MM.1S (cell line): ENCODE measurements at regions not wholly inside any gene's neighbourhood (a gene's known extent, or its start where the extent isn't known, plus 50 kb on each side); places are given as distances from the start of the nearest gene placed in this dataset.

Experiments used
- DNase-seq: peaks from one replicate; pipeline ENCODE4 v3.0.0-alpha.2; 2015
- H2AFZ ChIP-seq: fragments of 300-600 bp; sonication (generic); 2 replicates; pipeline ENCODE4 v1.6.0; 2016; ENCODE audit warnings: antibody characterized with exemption, low read length
- H3F3A ChIP-seq: fragments of 300-600 bp; sonication (generic); 2 replicates; pipeline ENCODE4 v1.6.1; 2016; ENCODE audit warnings: mild to moderate bottlenecking, antibody characterized with exemption, low read length, moderate library complexity, mixed read lengths; ENCODE audit not compliant: insufficient read depth
- H3K27ac ChIP-seq: fragments of 300-600 bp; sonication (generic); 2 replicates; pipeline ENCODE4 v1.5.1; 2016; ENCODE audit warnings: mild to moderate bottlenecking, low read length
- H3K27me3 ChIP-seq: fragments of 300-600 bp; sonication (generic); replicated peaks from 2 replicates; pipeline ENCODE4 v1.6.0; 2016; ENCODE audit warnings: low read length; ENCODE audit not compliant: insufficient read depth
- H3K36me3 ChIP-seq: fragments of 300-600 bp; sonication (generic); replicated peaks from 2 replicates; pipeline ENCODE4 v1.6.1; 2016; ENCODE audit warnings: mild to moderate bottlenecking, low read length, mixed read lengths; ENCODE audit not compliant: insufficient read depth
- H3K4me1 ChIP-seq: fragments of 300-600 bp; sonication (generic); 2 replicates; pipeline ENCODE4 v1.6.1; 2016; ENCODE audit warnings: low read length, mixed read lengths
- H3K4me2 ChIP-seq: fragments of 300-600 bp; sonication (generic); 2 replicates; pipeline ENCODE4 v1.6.0; 2016; ENCODE audit warnings: low read depth, low read length
- H3K4me3 ChIP-seq: fragments of 300-600 bp; sonication (generic); 2 replicates; pipeline ENCODE4 v1.5.1; 2016; ENCODE audit warnings: low read length, mixed read lengths
- H3K79me2 ChIP-seq: fragments of 300-600 bp; sonication (generic); 2 replicates; pipeline ENCODE4 v1.6.1; 2016; ENCODE audit warnings: mixed run types, low read length, mixed read lengths
- H3K9ac ChIP-seq: fragments of 300-600 bp; sonication (generic); 2 replicates; pipeline ENCODE4 v1.6.1; 2016; ENCODE audit warnings: low read length, mixed read lengths
- H3K9me2 ChIP-seq: fragments of 300-600 bp; sonication (generic); replicated peaks from 2 replicates; pipeline ENCODE4 v1.6.1; 2016; ENCODE audit warnings: mild to moderate bottlenecking, low read length, mixed read lengths; ENCODE audit not compliant: insufficient read depth
- H3K9me3 ChIP-seq: fragments of 300-600 bp; sonication (generic); replicated peaks from 2 replicates; pipeline ENCODE4 v1.6.1; 2016; ENCODE audit warnings: mild to moderate bottlenecking, low read length, mixed read lengths; ENCODE audit not compliant: insufficient read depth
- H4K20me1 ChIP-seq: fragments of 300-600 bp; sonication (generic); 2 replicates; pipeline ENCODE4 v1.6.1; 2016; ENCODE audit warnings: mild to moderate bottlenecking, low read length, moderate library complexity, mixed read lengths; ENCODE audit not compliant: insufficient read depth
- CTCF ChIP-seq: fragments of 300-600 bp; sonication (generic); IDR thresholded peaks from 2 replicates; pipeline ENCODE4 v1.5.1; 2016; ENCODE audit warnings: antibody characterized with exemption, low read length, mixed read lengths
- EZH2 ChIP-seq: fragments of 300-600 bp; sonication (generic); optimal IDR thresholded peaks from 2 replicates; pipeline ENCODE3; 2017; ENCODE audit warnings: low read depth, mild to moderate bottlenecking, antibody characterized with exemption, low read length, mixed read lengths
- EZH2phosphoT487 ChIP-seq: fragments of 300-600 bp; sonication (generic); IDR thresholded peaks from 2 replicates; pipeline ENCODE4 v1.6.1; 2018; ENCODE audit warnings: antibody characterized with exemption, low read length

GRCh38 chr5:178786859-178787499 lies 56.5 kb upstream of the ZNF354A start:
- DNase-seq = no peak
- H3K36me3 ChIP-seq = no peaks in the 10 kb centered on the region
- no peaks in the 10 kb centered on the region for H3K4me1 ChIP-seq
- H3K4me3 ChIP-seq = no peak overlapping the region
- no peak for TF ChIP-seq EZH2
- no peak for TF ChIP-seq EZH2phosphoT487
- no peak for TF ChIP-seq CTCF
- no peaks in the 10 kb centered on the region for H3K79me2 ChIP-seq
- H3K27ac ChIP-seq = no peak overlapping the region
- no peaks in the 10 kb centered on the region for H3K9me2 ChIP-seq
- H3K9me3 ChIP-seq = no peaks in the 10 kb centered on the region
- no peak overlapping the region for H3K9ac ChIP-seq
- no peaks in the 10 kb centered on the region for H3F3A ChIP-seq
- no peak overlapping the region for H3K4me2 ChIP-seq
- H3K27me3 ChIP-seq = no peaks in the 10 kb centered on the region
- no peak overlapping the region for H2AFZ ChIP-seq
- H4K20me1 ChIP-seq = no peaks in the 10 kb centered on the region

- Histone ChIP-seq H2AFZ (no peak overlapping the region), H3K36me3 (no peaks in the 10 kb centered on the region), H3K27me3 (no peaks in the 10 kb centered on the region), H3F3A (no peaks in the 10 kb centered on the region), H4K20me1 (no peaks in the 10 kb centered on the region), H3K9me3 (no peaks in the 10 kb centered on the region), H3K4me1 (no peaks in the 10 kb centered on the region), H3K9me2 (no peaks in the 10 kb centered on the region), H3K4me3 (no peak overlapping the region), H3K79me2 (no peaks in the 10 kb centered on the region), H3K27ac (no peak overlapping the region), H3K4me2 (no peak overlapping the region), H3K9ac (no peak overlapping the region)
- TF ChIP-seq EZH2 (no peak), CTCF (no peak), EZH2phosphoT487 (no peak)
- DNase-seq = no peak
Measured at GRCh38 chr5:178786417-178786816, 56.0 kb upstream of the ZNF354A start.

- no peak overlapping the region for H2AFZ ChIP-seq
Measured at GRCh38 chr5:178785999-178786398, 55.5 kb upstream of the ZNF354A start.

More at GRCh38 chr5:178785999-178786398, 55.5 kb upstream of the ZNF354A start:
- Histone ChIP-seq H3K4me1 (no peaks in the 10 kb centered on the region), H3K9me3 (no peaks in the 10 kb centered on the region), H3K79me2 (no peaks in the 10 kb centered on the region), H3K9me2 (no peaks in the 10 kb centered on the region), H3K27ac (no peak overlapping the region), H3K4me2 (no peak overlapping the region), H3K9ac (no peak overlapping the region), H3K27me3 (no peaks in the 10 kb centered on the region), H3K36me3 (no peaks in the 10 kb centered on the region), H4K20me1 (no peaks in the 10 kb centered on the region), H3K4me3 (no peak overlapping the region), H3F3A (no peaks in the 10 kb centered on the region)
- TF ChIP-seq EZH2phosphoT487 (no peak), EZH2 (no peak), CTCF (no peak)
- DNase-seq = no peak
